WTC11 (cell line): ENCODE measurements at regions not wholly inside any gene's neighbourhood (a gene's known extent, or its start where the extent isn't known, plus 50 kb on each side); places are given as distances from the start of the nearest gene placed in this dataset.

Experiments used
- ATAC-seq: fragments of 200-7000 bp; cut with Tn5 transposase; 2 replicates; pipeline ENCODE4 v1.10.0; 2021; ENCODE audit warnings: mild to moderate bottlenecking, moderate library complexity
- CTCF ChIA-PET: fragments of 300-600 bp; sonication (Branson Sonifier 250); formaldehyde crosslinking; loops from one replicate; lab custom pipeline; 2021; ENCODE audit warnings: antibody characterized with exemption; lab: Charles Lee
- POLR2A ChIA-PET: fragments of 350-600 bp; sonication (Branson Sonifier 250); formaldehyde crosslinking; loops from one replicate; lab custom pipeline; 2021; ENCODE audit warnings: antibody characterized with exemption; lab: Charles Lee
- DNase-seq: peaks from one replicate; pipeline ENCODE4 v3.0.0; 2021; ENCODE audit warnings: low spot score
- H3K27ac Mint-ChIP-seq: 2 replicates; pipeline ENCODE4 v1.8.0; 2021; ENCODE audit warnings: mixed read lengths
- H3K27me3 Mint-ChIP-seq: 2 replicates; pipeline ENCODE4 v1.8.0; 2021; ENCODE audit warnings: low read depth, mild to moderate bottlenecking, moderate library complexity, mixed read lengths
- H3K36me3 Mint-ChIP-seq: 2 replicates; pipeline ENCODE4 v1.8.0; 2021; ENCODE audit warnings: mixed read lengths
- H3K4me1 Mint-ChIP-seq: 2 replicates; pipeline ENCODE4 v1.8.0; 2022; ENCODE audit warnings: mixed read lengths
- H3K4me3 Mint-ChIP-seq: 2 replicates; pipeline ENCODE4 v1.8.0; 2021; ENCODE audit warnings: mild to moderate bottlenecking, moderate library complexity, mixed read lengths
- H3K9me3 Mint-ChIP-seq: 2 replicates; pipeline ENCODE4 v1.8.0; 2021; ENCODE audit warnings: mixed read lengths
- CREB1 ChIP-seq: sonication (generic); formaldehyde crosslinking; IDR thresholded peaks from 2 replicates; pipeline ENCODE4 v1.8.0; 2023; ENCODE audit warnings: mild to moderate bottlenecking, missing genetic modification reagents
- EMX1 ChIP-seq: fragments of 250-450 bp; sonication (Bioruptor Pico); IDR thresholded peaks from 2 replicates; pipeline ENCODE4 v1.8.0; 2021; ENCODE audit warnings: mild to moderate bottlenecking
- ETV6 ChIP-seq: sonication (generic); formaldehyde crosslinking; IDR thresholded peaks from 2 replicates; pipeline ENCODE4 v1.8.1; 2022; ENCODE audit warnings: mild to moderate bottlenecking, missing genetic modification reagents
- FOXP1 ChIP-seq: sonication (generic); formaldehyde crosslinking; IDR thresholded peaks from 2 replicates; pipeline ENCODE4 v1.8.0; 2022; ENCODE audit warnings: missing genetic modification reagents, mild to moderate bottlenecking, moderate library complexity, borderline replicate concordance
- HMGA2 ChIP-seq: fragments of 250-450 bp; sonication (Bioruptor Pico); IDR thresholded peaks from 2 replicates; pipeline ENCODE4 v1.4.0; 2021; ENCODE audit warnings: mild to moderate bottlenecking, moderate library complexity
- MXD4 ChIP-seq: fragments of 250-450 bp; sonication (Bioruptor Pico); IDR thresholded peaks from 2 replicates; pipeline ENCODE4 v1.8.0; 2021; ENCODE audit warnings: mild to moderate bottlenecking, moderate library complexity, borderline replicate concordance
- NR1H2 ChIP-seq: sonication (generic); formaldehyde crosslinking; IDR thresholded peaks from 2 replicates; pipeline ENCODE4 v1.9.0; 2021; ENCODE audit warnings: mild to moderate bottlenecking, moderate library complexity, missing genetic modification reagents
- SMAD4 ChIP-seq: sonication (generic); formaldehyde crosslinking; IDR thresholded peaks from 2 replicates; pipeline ENCODE4 v1.8.0; 2022; ENCODE audit warnings: mild to moderate bottlenecking, missing genetic modification reagents
- TEAD1 ChIP-seq: sonication (generic); formaldehyde crosslinking; IDR thresholded peaks from 2 replicates; pipeline ENCODE4 v1.8.0; 2022; ENCODE audit warnings: mild to moderate bottlenecking, missing genetic modification reagents
- TEAD4 ChIP-seq: sonication (generic); formaldehyde crosslinking; IDR thresholded peaks from 2 replicates; pipeline ENCODE4 v1.8.0; 2022; ENCODE audit warnings: mild to moderate bottlenecking, missing genetic modification reagents
- ZNF121 ChIP-seq: sonication (generic); formaldehyde crosslinking; IDR thresholded peaks from 2 replicates; pipeline ENCODE4 v1.8.0; 2023; ENCODE audit warnings: missing genetic modification reagents
- TF ChIP-seq, protein P1 (sequence below): sonication (generic); formaldehyde crosslinking; IDR thresholded peaks from 2 replicates; pipeline ENCODE4 v1.8.0; 2023; ENCODE audit warnings: missing genetic modification reagents, mild to moderate bottlenecking, borderline replicate concordance
- TF ChIP-seq, protein P2 (sequence below): sonication (generic); formaldehyde crosslinking; IDR thresholded peaks from 2 replicates; pipeline ENCODE4 v1.8.1; 2022; ENCODE audit warnings: mild to moderate bottlenecking, moderate library complexity, missing genetic modification reagents
- TF ChIP-seq, protein P3 (sequence below): sonication (generic); formaldehyde crosslinking; conservative IDR thresholded peaks from 2 replicates; pipeline ENCODE4 v1.8.1; 2023; ENCODE audit warnings: mild to moderate bottlenecking, low read depth, missing genetic modification reagents, moderate library complexity
- TF ChIP-seq, protein P4 (sequence below): sonication (generic); formaldehyde crosslinking; conservative IDR thresholded peaks from 2 replicates; pipeline ENCODE4 v1.8.1; 2022; ENCODE audit warnings: mild to moderate bottlenecking, missing genetic modification reagents
- TF ChIP-seq, protein P5 (sequence below): sonication (generic); formaldehyde crosslinking; IDR thresholded peaks from 2 replicates; pipeline ENCODE4 v1.8.1; 2023; ENCODE audit warnings: mild to moderate bottlenecking, missing genetic modification reagents
- TF ChIP-seq, protein P6 (sequence below): fragments of 250-450 bp; sonication (Bioruptor Pico); IDR thresholded peaks from 2 replicates; pipeline ENCODE4 v1.9.0; 2021; ENCODE audit warnings: moderate library complexity, mild to moderate bottlenecking, inconsistent platforms, borderline replicate concordance

DNA sequence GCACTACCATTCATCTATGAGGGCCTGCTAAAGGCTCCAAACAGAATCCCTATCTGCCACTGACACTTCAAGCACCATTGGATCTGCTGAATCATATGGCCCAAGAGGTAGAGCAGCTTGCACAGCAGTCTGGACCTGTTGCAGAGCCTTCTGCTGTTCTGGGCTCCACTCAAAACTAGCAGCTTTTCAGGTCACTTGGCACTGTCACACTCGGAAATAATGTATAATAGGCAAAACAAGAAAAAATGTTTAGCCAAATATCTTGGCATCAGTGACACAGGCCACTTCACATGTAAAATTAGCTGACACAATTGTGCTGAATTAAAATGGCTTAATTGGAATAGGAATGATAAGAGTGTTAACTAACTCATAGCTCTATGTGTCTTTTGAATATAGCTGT lies 1182.9 kb upstream of the LRRTM3 start (continued):
- TF ChIP-seq, protein P1, sequence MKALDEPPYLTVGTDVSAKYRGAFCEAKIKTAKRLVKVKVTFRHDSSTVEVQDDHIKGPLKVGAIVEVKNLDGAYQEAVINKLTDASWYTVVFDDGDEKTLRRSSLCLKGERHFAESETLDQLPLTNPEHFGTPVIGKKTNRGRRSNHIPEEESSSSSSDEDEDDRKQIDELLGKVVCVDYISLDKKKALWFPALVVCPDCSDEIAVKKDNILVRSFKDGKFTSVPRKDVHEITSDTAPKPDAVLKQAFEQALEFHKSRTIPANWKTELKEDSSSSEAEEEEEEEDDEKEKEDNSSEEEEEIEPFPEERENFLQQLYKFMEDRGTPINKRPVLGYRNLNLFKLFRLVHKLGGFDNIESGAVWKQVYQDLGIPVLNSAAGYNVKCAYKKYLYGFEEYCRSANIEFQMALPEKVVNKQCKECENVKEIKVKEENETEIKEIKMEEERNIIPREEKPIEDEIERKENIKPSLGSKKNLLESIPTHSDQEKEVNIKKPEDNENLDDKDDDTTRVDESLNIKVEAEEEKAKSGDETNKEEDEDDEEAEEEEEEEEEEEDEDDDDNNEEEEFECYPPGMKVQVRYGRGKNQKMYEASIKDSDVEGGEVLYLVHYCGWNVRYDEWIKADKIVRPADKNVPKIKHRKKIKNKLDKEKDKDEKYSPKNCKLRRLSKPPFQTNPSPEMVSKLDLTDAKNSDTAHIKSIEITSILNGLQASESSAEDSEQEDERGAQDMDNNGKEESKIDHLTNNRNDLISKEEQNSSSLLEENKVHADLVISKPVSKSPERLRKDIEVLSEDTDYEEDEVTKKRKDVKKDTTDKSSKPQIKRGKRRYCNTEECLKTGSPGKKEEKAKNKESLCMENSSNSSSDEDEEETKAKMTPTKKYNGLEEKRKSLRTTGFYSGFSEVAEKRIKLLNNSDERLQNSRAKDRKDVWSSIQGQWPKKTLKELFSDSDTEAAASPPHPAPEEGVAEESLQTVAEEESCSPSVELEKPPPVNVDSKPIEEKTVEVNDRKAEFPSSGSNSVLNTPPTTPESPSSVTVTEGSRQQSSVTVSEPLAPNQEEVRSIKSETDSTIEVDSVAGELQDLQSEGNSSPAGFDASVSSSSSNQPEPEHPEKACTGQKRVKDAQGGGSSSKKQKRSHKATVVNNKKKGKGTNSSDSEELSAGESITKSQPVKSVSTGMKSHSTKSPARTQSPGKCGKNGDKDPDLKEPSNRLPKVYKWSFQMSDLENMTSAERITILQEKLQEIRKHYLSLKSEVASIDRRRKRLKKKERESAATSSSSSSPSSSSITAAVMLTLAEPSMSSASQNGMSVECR (CRISPR knock-in tag) = no peak
- TF ChIP-seq, protein P2, sequence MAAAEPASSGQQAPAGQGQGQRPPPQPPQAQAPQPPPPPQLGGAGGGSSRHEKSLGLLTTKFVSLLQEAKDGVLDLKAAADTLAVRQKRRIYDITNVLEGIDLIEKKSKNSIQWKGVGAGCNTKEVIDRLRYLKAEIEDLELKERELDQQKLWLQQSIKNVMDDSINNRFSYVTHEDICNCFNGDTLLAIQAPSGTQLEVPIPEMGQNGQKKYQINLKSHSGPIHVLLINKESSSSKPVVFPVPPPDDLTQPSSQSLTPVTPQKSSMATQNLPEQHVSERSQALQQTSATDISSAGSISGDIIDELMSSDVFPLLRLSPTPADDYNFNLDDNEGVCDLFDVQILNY = no peak
- TF ChIP-seq HMGA2 (no peak), NR1H2 (CRISPR knock-in tag) (no peak), FOXP1 (CRISPR knock-in tag) (no peak), TEAD4 (CRISPR knock-in tag) (no peak)
- TF ChIP-seq, protein P3, sequence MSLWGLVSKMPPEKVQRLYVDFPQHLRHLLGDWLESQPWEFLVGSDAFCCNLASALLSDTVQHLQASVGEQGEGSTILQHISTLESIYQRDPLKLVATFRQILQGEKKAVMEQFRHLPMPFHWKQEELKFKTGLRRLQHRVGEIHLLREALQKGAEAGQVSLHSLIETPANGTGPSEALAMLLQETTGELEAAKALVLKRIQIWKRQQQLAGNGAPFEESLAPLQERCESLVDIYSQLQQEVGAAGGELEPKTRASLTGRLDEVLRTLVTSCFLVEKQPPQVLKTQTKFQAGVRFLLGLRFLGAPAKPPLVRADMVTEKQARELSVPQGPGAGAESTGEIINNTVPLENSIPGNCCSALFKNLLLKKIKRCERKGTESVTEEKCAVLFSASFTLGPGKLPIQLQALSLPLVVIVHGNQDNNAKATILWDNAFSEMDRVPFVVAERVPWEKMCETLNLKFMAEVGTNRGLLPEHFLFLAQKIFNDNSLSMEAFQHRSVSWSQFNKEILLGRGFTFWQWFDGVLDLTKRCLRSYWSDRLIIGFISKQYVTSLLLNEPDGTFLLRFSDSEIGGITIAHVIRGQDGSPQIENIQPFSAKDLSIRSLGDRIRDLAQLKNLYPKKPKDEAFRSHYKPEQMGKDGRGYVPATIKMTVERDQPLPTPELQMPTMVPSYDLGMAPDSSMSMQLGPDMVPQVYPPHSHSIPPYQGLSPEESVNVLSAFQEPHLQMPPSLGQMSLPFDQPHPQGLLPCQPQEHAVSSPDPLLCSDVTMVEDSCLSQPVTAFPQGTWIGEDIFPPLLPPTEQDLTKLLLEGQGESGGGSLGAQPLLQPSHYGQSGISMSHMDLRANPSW (CRISPR knock-in tag) = no peak
- TF ChIP-seq, protein P4, sequence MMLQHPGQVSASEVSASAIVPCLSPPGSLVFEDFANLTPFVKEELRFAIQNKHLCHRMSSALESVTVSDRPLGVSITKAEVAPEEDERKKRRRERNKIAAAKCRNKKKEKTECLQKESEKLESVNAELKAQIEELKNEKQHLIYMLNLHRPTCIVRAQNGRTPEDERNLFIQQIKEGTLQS = no peak
- TF ChIP-seq, protein P5, sequence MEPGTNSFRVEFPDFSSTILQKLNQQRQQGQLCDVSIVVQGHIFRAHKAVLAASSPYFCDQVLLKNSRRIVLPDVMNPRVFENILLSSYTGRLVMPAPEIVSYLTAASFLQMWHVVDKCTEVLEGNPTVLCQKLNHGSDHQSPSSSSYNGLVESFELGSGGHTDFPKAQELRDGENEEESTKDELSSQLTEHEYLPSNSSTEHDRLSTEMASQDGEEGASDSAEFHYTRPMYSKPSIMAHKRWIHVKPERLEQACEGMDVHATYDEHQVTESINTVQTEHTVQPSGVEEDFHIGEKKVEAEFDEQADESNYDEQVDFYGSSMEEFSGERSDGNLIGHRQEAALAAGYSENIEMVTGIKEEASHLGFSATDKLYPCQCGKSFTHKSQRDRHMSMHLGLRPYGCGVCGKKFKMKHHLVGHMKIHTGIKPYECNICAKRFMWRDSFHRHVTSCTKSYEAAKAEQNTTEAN (CRISPR knock-in tag) = no peak
- TF ChIP-seq, all 79 proteins: peak for 0

DNA sequence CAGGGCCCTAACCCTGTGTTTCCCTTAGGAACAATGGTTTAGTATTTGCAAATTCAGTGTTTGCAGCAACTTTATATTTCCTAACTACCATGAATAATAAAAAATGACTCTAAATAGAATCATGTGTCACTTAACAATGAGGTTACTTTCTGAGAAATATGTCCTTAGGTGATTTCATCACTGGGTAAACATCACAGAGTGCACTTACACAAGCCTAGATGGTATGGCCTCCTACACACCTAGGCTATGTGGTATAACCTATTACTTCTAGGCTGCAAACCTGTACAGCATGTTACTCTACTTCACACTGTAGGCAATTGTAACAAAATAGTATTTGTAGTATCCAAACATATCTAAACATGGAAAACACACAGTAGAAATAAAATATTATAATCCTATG lies 1174.6 kb upstream of the LRRTM3 start:
- no peak overlapping the region for H3K4me3 Mint-ChIP-seq
- H3K4me1 Mint-ChIP-seq = no peaks in the 10 kb centered on the region
- no peaks in the 10 kb centered on the region; the same call in 1 of the 2 replicates for H3K27me3 Mint-ChIP-seq
- H3K27ac Mint-ChIP-seq = no peak overlapping the region
- DNase-seq (no peak), ATAC-seq (no peak)
- no peaks in the 10 kb centered on the region for H3K36me3 Mint-ChIP-seq
- TF ChIP-seq CREB1 (no peak), TEAD1 (CRISPR knock-in tag) (no peak), ZNF121 (CRISPR knock-in tag) (no peak), MXD4 (CRISPR knock-in tag) (no peak), EMX1 (CRISPR knock-in tag) (no peak), SMAD4 (CRISPR knock-in tag) (no peak), ETV6 (CRISPR knock-in tag) (no peak)
- TF ChIP-seq, protein P6, sequence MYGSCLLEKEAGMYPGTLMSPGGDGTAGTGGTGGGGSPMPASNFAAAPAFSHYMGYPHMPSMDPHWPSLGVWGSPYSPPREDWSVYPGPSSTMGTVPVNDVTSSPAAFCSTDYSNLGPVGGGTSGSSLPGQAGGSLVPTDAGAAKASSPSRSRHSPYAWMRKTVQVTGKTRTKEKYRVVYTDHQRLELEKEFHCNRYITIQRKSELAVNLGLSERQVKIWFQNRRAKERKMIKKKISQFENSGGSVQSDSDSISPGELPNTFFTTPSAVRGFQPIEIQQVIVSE (CRISPR knock-in tag) = no peak
- TF ChIP-seq, protein P1 (CRISPR knock-in tag) = no peak
- TF ChIP-seq, protein P4 = no peak
- ChIA-PET POLR2A (no interaction called here), CTCF (no interaction called here)
- H3K9me3 Mint-ChIP-seq = no peaks in the 10 kb centered on the region
